GM23338 (cell line): ENCODE measurements at regions not wholly inside any gene's neighbourhood (a gene's known extent, or its start where the extent isn't known, plus 50 kb on each side); places are given as distances from the start of the nearest gene placed in this dataset.
A peak's percentile ranks its signal among the peaks of the same experiment; 100 is the strongest.

ENCODE experiments used
- ATAC-seq: fragments of 200-7000 bp; cut with Tn5 transposase; 3 replicates; pipeline ENCODE4 v1.9.1; 2020
- DNase-seq: peaks from one replicate; pipeline ENCODE4 v3.0.0-alpha.2; 2015; ENCODE audit warnings: low spot score
- H2AFZ ChIP-seq: fragments of 200-600 bp; sonication (generic); 2 replicates; pipeline ENCODE4 v1.8.0; 2016; ENCODE audit warnings: antibody characterized with exemption, mild to moderate bottlenecking, moderate library complexity
- H3F3A ChIP-seq: fragments of 200-600 bp; sonication (generic); replicated peaks from 2 replicates; pipeline ENCODE4 v1.8.0; 2017; ENCODE audit warnings: antibody characterized with exemption, mixed run types, low read depth
- H3K27ac ChIP-seq: fragments of 200-600 bp; sonication (generic); 2 replicates; pipeline ENCODE4 v1.6.1; 2016; ENCODE audit warnings: low read depth
- H3K27me3 ChIP-seq: fragments of 200-600 bp; sonication (generic); 2 replicates; pipeline ENCODE4 v1.8.0; 2016; ENCODE audit warnings: mild to moderate bottlenecking, mixed run types, moderate library complexity; ENCODE audit not compliant: insufficient read depth
- H3K36me3 ChIP-seq: fragments of 200-600 bp; sonication (generic); 2 replicates; pipeline ENCODE4 v1.8.0; 2016; ENCODE audit warnings: mild to moderate bottlenecking; ENCODE audit not compliant: insufficient read depth
- H3K4me1 ChIP-seq: fragments of 200-600 bp; sonication (generic); 2 replicates; pipeline ENCODE4 v1.8.0; 2016; ENCODE audit warnings: mild to moderate bottlenecking, moderate library complexity; ENCODE audit not compliant: insufficient read depth
- H3K4me2 ChIP-seq: fragments of 200-600 bp; sonication (generic); 2 replicates; pipeline ENCODE4 v1.7.1; 2017; ENCODE audit warnings: mixed run types
- H3K4me3 ChIP-seq: fragments of 200-600 bp; sonication (generic); 2 replicates; pipeline ENCODE4 v1.6.1; 2016; ENCODE audit warnings: mixed run types
- H3K79me2 ChIP-seq: fragments of 200-600 bp; sonication (generic); replicated peaks from 2 replicates; pipeline ENCODE4 v1.8.0; 2017; ENCODE audit warnings: mild to moderate bottlenecking; ENCODE audit not compliant: insufficient read depth
- H3K9me2 ChIP-seq: fragments of 200-600 bp; sonication (generic); 2 replicates; pipeline ENCODE4 v1.8.0; 2017; ENCODE audit not compliant: insufficient read depth
- H4K20me1 ChIP-seq: fragments of 200-600 bp; sonication (generic); replicated peaks from 2 replicates; pipeline ENCODE4 v1.8.0; 2017; ENCODE audit warnings: mild to moderate bottlenecking; ENCODE audit not compliant: insufficient read depth
- H3K27ac Mint-ChIP-seq: 2 replicates; pipeline ENCODE4 v1.8.0; 2020; ENCODE audit warnings: inconsistent platforms, mild to moderate bottlenecking, moderate library complexity, mixed read lengths
- H3K27me3 Mint-ChIP-seq: 3 replicates; pipeline ENCODE4 v1.8.0; 2022; ENCODE audit warnings: low read depth, mild to moderate bottlenecking, moderate library complexity, mixed read lengths, inconsistent platforms; ENCODE audit not compliant: insufficient read depth, poor library complexity
- H3K36me3 Mint-ChIP-seq: 3 replicates; pipeline ENCODE4 v1.8.0; 2021; ENCODE audit warnings: low read depth, mild to moderate bottlenecking, inconsistent platforms, moderate library complexity, mixed read lengths
- H3K4me1 Mint-ChIP-seq: 3 replicates; pipeline ENCODE4 v1.8.0; 2020; ENCODE audit warnings: mild to moderate bottlenecking, inconsistent platforms, mixed read lengths
- H3K4me3 Mint-ChIP-seq: 3 replicates; pipeline ENCODE4 v1.8.0; 2021; ENCODE audit warnings: moderate library complexity, mild to moderate bottlenecking, inconsistent platforms, mixed read lengths
- H3K9me3 Mint-ChIP-seq: 3 replicates; pipeline ENCODE4 v1.8.0; 2020; ENCODE audit warnings: moderate library complexity, mild to moderate bottlenecking, inconsistent platforms, mixed read lengths
- CREB1 ChIP-seq: fragments of 250-450 bp; sonication (Bioruptor Pico); IDR thresholded peaks from 2 replicates; pipeline ENCODE4 v1.5.0; 2020; ENCODE audit warnings: low read depth, mild to moderate bottlenecking, moderate library complexity
- CTCF ChIP-seq, 2 experiments: fragments of 200-600 bp in 1 of 2; sonication (generic) in 1 of 2; conservative IDR thresholded peaks; 2 replicates each; pipeline versions ENCODE4 v1.5.1 to v1.6.1; 2016 to 2017; ENCODE audit warnings: antibody characterized with exemption in 2 of 2, low read depth in 2 of 2, mild to moderate bottlenecking in 2 of 2, moderate library complexity in 1 of 2
- ETS1 ChIP-seq: IDR thresholded peaks from 2 replicates; pipeline ENCODE4 v1.6.1; 2016; ENCODE audit warnings: antibody characterized with exemption
- EZH2phosphoT487 ChIP-seq: fragments of 200-600 bp; sonication (generic); IDR thresholded peaks from one replicate; pipeline ENCODE4 v1.8.1; 2018; ENCODE audit warnings: antibody characterized with exemption; ENCODE audit not compliant: unreplicated experiment
- JUNB ChIP-seq: IDR thresholded peaks from one replicate; pipeline ENCODE4 v1.6.1; 2016; ENCODE audit warnings: antibody characterized with exemption; ENCODE audit not compliant: unreplicated experiment
- NANOG ChIP-seq: IDR thresholded peaks from 2 replicates; pipeline ENCODE4 v1.6.1; 2016; ENCODE audit warnings: antibody characterized with exemption, borderline replicate concordance
- POLR2AphosphoS5 ChIP-seq: IDR thresholded peaks from 2 replicates; pipeline ENCODE4 v1.6.1; 2016; ENCODE audit warnings: antibody characterized with exemption, low read depth
- STAT1 ChIP-seq: IDR thresholded peaks from one replicate; pipeline ENCODE4 v1.6.1; 2016; ENCODE audit warnings: antibody characterized with exemption; ENCODE audit not compliant: unreplicated experiment
- ZNF114 ChIP-seq: fragments of 250-450 bp; sonication (Bioruptor Pico); IDR thresholded peaks from 2 replicates; pipeline ENCODE4 v1.5.0; 2020; ENCODE audit warnings: mild to moderate bottlenecking, moderate library complexity
- ZNF331 ChIP-seq: fragments of 250-450 bp; sonication (Bioruptor Pico); IDR thresholded peaks from 2 replicates; pipeline ENCODE4 v1.5.0; 2020; ENCODE audit warnings: low read depth, mild to moderate bottlenecking, moderate library complexity
- ZNF462 ChIP-seq: fragments of 250-450 bp; sonication (Bioruptor Pico); IDR thresholded peaks from 2 replicates; pipeline ENCODE4 v1.5.0; 2020; ENCODE audit warnings: mild to moderate bottlenecking, moderate library complexity
- TF ChIP-seq, protein P1 (sequence below): IDR thresholded peaks from one replicate; pipeline ENCODE4 v1.6.1; 2018; ENCODE audit warnings: antibody characterized with exemption; ENCODE audit not compliant: unreplicated experiment

- no peak for TF ChIP-seq ZNF331 (CRISPR knock-in tag)
- no peak for TF ChIP-seq ETS1
- TF ChIP-seq EZH2phosphoT487: no peak
- no peak for TF ChIP-seq NANOG
- TF ChIP-seq, protein P1, sequence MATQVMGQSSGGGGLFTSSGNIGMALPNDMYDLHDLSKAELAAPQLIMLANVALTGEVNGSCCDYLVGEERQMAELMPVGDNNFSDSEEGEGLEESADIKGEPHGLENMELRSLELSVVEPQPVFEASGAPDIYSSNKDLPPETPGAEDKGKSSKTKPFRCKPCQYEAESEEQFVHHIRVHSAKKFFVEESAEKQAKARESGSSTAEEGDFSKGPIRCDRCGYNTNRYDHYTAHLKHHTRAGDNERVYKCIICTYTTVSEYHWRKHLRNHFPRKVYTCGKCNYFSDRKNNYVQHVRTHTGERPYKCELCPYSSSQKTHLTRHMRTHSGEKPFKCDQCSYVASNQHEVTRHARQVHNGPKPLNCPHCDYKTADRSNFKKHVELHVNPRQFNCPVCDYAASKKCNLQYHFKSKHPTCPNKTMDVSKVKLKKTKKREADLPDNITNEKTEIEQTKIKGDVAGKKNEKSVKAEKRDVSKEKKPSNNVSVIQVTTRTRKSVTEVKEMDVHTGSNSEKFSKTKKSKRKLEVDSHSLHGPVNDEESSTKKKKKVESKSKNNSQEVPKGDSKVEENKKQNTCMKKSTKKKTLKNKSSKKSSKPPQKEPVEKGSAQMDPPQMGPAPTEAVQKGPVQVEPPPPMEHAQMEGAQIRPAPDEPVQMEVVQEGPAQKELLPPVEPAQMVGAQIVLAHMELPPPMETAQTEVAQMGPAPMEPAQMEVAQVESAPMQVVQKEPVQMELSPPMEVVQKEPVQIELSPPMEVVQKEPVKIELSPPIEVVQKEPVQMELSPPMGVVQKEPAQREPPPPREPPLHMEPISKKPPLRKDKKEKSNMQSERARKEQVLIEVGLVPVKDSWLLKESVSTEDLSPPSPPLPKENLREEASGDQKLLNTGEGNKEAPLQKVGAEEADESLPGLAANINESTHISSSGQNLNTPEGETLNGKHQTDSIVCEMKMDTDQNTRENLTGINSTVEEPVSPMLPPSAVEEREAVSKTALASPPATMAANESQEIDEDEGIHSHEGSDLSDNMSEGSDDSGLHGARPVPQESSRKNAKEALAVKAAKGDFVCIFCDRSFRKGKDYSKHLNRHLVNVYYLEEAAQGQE: no peak
- TF ChIP-seq POLR2AphosphoS5: no peak
- TF ChIP-seq STAT1: no peak
- TF ChIP-seq CREB1 (CRISPR knock-in tag): no peak
These were observed 326.6 kb downstream of the CXCL12 start (continued) for GRCh38 chr10:44058259-44058658.

DNA sequence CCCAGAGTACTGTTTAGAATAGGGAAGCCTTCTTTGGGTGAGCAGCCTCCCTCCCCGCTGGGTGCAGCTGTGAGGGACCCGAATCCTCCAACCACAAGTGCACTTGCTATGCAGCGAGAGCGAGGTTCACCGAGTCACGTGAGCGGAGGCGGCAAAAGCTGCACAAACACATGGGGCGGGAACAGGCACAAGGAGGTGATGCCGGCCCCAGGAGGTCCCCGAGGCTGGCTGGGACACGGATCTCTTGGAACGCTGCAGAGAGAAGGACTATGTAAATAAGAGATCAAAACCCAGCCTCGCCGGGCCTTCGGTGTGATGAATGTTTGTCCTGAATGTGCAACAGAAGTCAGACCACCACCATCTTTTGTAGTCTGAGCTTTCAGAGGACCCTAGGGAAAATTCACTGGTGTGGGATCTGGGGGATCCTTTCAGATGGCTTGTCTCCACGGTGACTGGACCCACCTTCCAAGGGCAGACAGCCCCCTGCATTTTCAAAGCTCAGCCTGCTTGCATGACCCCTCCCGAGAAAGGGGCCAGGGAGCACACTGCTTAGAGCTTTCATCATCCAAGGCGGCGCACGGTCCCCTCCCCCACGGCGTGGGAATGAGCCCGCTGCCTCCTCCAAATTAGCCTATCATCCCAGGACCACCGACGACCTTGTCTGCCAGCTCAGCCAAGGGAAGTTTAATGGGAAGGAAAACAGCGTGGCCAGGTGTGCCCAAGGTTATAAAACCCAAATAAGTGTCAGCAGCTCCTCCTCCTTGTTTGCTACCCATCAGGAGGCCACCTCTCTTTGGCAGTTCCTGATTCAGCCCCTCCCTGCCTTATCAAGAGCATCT lies 327.7 kb downstream of the CXCL12 start:
- Histone ChIP-seq H3K4me1 (no peaks in the 10 kb centered on the region), H3F3A (no peaks in the 10 kb centered on the region), H3K4me3 (no peak overlapping the region), H3K27me3 (no peaks in the 10 kb centered on the region), H2AFZ (0 out of 2 replicates have a peak overlapping the region, but pooled peaks have one; percentile 28), H4K20me1 (no peaks in the 10 kb centered on the region), H3K4me2 (no peak overlapping the region), H3K79me2 (no peaks in the 10 kb centered on the region), H3K36me3 (no peaks in the 10 kb centered on the region), H3K27ac (no peak overlapping the region), H3K9me2 (0 out of 2 replicates have a peak, but pooled peaks cover 10% of the 10 kb centered on the region)
- Mint-ChIP-seq H3K9me3 (no peaks in the 10 kb centered on the region), H3K27ac (no peak overlapping the region), H3K4me3 (no peak overlapping the region), H3K36me3 (no peaks in the 10 kb centered on the region), H3K4me1 (no peaks in the 10 kb centered on the region; the same call in 2 of the 3 replicates), H3K27me3 (peaks cover 3% of the 10 kb centered on the region)
- DNase-seq: no peak
- no peak for ATAC-seq
- TF ChIP-seq CTCF (conservative IDR thresholded peaks at IDR 0.05; ENCODE audit: low read depth in 2 of 2) (no peak), ZNF114 (CRISPR knock-in tag) (no peak), ZNF331 (CRISPR knock-in tag) (no peak), JUNB (no peak), NANOG (no peak), ZNF462 (CRISPR knock-in tag) (no peak), EZH2phosphoT487 (no peak)
